ENCODE measurements at regions not wholly inside any gene's neighbourhood (a gene's known extent, or its start where the extent isn't known, plus 50 kb on each side); places are given as distances from the start of the nearest gene placed in this dataset.

DNA sequence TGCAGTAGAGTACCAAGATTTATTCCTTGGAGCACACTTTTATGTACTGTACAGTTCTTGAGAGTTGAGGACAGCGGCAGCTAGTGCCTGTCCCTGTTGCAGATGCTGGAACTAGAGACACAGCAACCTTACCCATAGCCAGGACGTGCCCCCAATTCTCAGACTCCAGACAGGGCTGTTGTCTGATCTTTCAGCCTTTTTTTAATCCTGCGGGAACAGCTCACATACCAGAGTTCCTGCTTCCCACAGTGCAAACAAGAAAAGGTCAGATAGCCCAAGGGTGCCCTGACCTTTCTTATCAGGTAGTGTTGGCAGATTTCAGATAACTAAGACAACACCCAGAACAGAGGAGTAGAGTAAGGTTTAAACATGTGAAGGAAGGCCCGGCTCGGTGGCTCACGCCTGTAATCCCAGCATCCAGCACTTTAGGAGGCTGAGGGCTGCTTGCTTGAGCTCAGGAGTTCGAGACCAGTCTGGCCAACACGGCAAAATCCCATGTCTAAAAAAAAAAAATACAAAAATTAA lies 78.5 kb downstream of the DOP1B start:
- TF ChIP-seq EZH2 (IDR thresholded peaks at IDR 0.05; ENCODE audit: borderline replicate concordance, insufficient read depth, low read depth, low read length, poor library complexity, severe bottlenecking): no peak
- TF ChIP-seq, protein P1, sequence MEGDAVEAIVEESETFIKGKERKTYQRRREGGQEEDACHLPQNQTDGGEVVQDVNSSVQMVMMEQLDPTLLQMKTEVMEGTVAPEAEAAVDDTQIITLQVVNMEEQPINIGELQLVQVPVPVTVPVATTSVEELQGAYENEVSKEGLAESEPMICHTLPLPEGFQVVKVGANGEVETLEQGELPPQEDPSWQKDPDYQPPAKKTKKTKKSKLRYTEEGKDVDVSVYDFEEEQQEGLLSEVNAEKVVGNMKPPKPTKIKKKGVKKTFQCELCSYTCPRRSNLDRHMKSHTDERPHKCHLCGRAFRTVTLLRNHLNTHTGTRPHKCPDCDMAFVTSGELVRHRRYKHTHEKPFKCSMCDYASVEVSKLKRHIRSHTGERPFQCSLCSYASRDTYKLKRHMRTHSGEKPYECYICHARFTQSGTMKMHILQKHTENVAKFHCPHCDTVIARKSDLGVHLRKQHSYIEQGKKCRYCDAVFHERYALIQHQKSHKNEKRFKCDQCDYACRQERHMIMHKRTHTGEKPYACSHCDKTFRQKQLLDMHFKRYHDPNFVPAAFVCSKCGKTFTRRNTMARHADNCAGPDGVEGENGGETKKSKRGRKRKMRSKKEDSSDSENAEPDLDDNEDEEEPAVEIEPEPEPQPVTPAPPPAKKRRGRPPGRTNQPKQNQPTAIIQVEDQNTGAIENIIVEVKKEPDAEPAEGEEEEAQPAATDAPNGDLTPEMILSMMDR (IDR thresholded peaks at IDR 0.05): no peak

All from B cell (primary cell).